Natural killer cell (primary cell): ENCODE measurements at regions not wholly inside any gene's neighbourhood (a gene's known extent, or its start where the extent isn't known, plus 50 kb on each side); places are given as distances from the start of the nearest gene placed in this dataset.

Experiments used
- ATAC-seq, 3 donors: fragments of 150-1000 bp in 2 of 3; fragments of 200-7000 bp in 1 of 3; cut with Tn5 transposase; 1 replicate in 1 of 3; 2 replicates in 2 of 3; pipeline ENCODE4 v1.10.0; 2021; ENCODE audit warnings: mild to moderate bottlenecking in 2 of 3, moderate library complexity in 2 of 3
- DNase-seq, 2 donors: peaks; one replicate each; pipeline versions ENCODE4 v3.0.0 to v3.0.0-alpha.2; 2013 to 2021; ENCODE audit warnings: mixed read lengths in 1 of 2
- H3K27ac ChIP-seq: one replicate; pipeline ENCODE4 v1.5.1; 2013; ENCODE audit warnings: mild to moderate bottlenecking, low read length
- H3K27me3 ChIP-seq: one replicate; pipeline ENCODE4 v1.6.1; 2013; ENCODE audit warnings: low read length; ENCODE audit not compliant: control insufficient read depth, insufficient read depth
- H3K36me3 ChIP-seq: one replicate; pipeline ENCODE4 v1.6.1; 2013; ENCODE audit warnings: low read length; ENCODE audit not compliant: control insufficient read depth, insufficient read depth
- H3K4me1 ChIP-seq: one replicate; pipeline ENCODE4 v1.6.1; 2013; ENCODE audit warnings: low read length; ENCODE audit not compliant: control insufficient read depth, insufficient read depth
- H3K4me3 ChIP-seq: one replicate; pipeline ENCODE4 v1.5.1; 2013; ENCODE audit warnings: low read length
- H3K9me3 ChIP-seq: one replicate; pipeline ENCODE4 v1.6.1; 2013; ENCODE audit warnings: low read length; ENCODE audit not compliant: control insufficient read depth, insufficient read depth
- H3K27ac Mint-ChIP-seq, 2 donors: one replicate each; pipeline ENCODE4 v1.8.0; 2022; ENCODE audit warnings: mild to moderate bottlenecking in 2 of 2, mixed read lengths in 2 of 2, moderate library complexity in 1 of 2
- H3K27me3 Mint-ChIP-seq, 2 donors: one replicate each; pipeline ENCODE4 v1.8.0; 2022; ENCODE audit warnings: low read depth in 2 of 2, mixed read lengths in 2 of 2
- H3K36me3 Mint-ChIP-seq: one replicate; pipeline ENCODE4 v1.8.0; 2022; ENCODE audit warnings: mixed read lengths
- H3K4me1 Mint-ChIP-seq, 2 donors: one replicate each; pipeline ENCODE4 v1.8.0; 2022; ENCODE audit warnings: mixed read lengths in 2 of 2
- H3K4me3 Mint-ChIP-seq: one replicate; pipeline ENCODE4 v1.8.0; 2022; ENCODE audit warnings: mild to moderate bottlenecking, moderate library complexity, mixed read lengths
- H3K9me3 Mint-ChIP-seq, 2 donors: one replicate each; pipeline ENCODE4 v1.8.0; 2022; ENCODE audit warnings: mixed read lengths in 2 of 2
- whole genome bisulfite sequencing: methylation state at CpG from one replicate; pipeline ENCODE4 v1.1.7; 2013; ENCODE audit warnings: missing lambda C conversion rate; ENCODE audit not compliant: insufficient coverage; 5-methylcytosine and 5-hydroxymethylcytosine counted together
- intact Hi-C: fragments of 100-400 bp; cut with micrococcal nuclease; formaldehyde crosslinking; loops from one replicate; pipeline ENCODE4 v1.14.2; 2022
- TF ChIP-seq, protein P1 (sequence below): fragments of 200-600 bp; IDR thresholded peaks from one replicate; pipeline ENCODE4 v1.8.0; 2022; ENCODE audit warnings: antibody characterized with exemption

DNA sequence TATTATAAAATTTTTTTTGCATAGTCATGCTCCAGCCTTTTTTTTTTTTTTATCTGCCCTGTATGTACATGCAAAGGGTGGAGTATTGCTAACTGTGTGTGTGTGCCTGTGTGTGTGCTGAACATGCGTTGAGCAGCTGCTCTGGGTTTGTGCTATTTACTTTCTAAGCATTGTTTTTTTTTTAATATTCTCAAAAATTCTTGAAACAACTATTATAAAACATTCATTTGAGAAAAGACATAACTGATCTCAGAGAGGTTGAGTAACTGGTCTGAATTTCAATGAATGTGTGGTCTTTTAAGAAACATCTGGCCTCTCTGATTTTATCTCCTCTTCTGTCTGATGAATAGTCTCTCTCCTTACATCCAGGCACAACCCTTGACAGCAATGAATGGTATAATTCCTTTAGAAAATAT is 366.0 kb upstream of the SLC14A2 start:
- H3K27ac ChIP-seq, result no peak overlapping the region
- DNase-seq, result no peak
- no peaks in the 10 kb centered on the region for H3K36me3 ChIP-seq
- no peaks in the 10 kb centered on the region for H3K9me3 Mint-ChIP-seq
- ATAC-seq, result no peak
- no peak overlapping the region for H3K4me3 ChIP-seq
- no peaks in the 10 kb centered on the region for H3K27me3 ChIP-seq
- intact Hi-C loops, result no loop called here
- no peak overlapping the region for H3K27ac Mint-ChIP-seq
- no peaks in the 10 kb centered on the region for H3K36me3 Mint-ChIP-seq
- no CpG with 5 or more reads among the region's 1 CpG for WGBS
- H3K4me1 ChIP-seq, result no peaks in the 10 kb centered on the region
- H3K4me1 Mint-ChIP-seq, result no peaks in the 10 kb centered on the region
- no peak overlapping the region for H3K4me3 Mint-ChIP-seq
- no peaks in the 10 kb centered on the region for H3K9me3 ChIP-seq
- TF ChIP-seq, protein P1, sequence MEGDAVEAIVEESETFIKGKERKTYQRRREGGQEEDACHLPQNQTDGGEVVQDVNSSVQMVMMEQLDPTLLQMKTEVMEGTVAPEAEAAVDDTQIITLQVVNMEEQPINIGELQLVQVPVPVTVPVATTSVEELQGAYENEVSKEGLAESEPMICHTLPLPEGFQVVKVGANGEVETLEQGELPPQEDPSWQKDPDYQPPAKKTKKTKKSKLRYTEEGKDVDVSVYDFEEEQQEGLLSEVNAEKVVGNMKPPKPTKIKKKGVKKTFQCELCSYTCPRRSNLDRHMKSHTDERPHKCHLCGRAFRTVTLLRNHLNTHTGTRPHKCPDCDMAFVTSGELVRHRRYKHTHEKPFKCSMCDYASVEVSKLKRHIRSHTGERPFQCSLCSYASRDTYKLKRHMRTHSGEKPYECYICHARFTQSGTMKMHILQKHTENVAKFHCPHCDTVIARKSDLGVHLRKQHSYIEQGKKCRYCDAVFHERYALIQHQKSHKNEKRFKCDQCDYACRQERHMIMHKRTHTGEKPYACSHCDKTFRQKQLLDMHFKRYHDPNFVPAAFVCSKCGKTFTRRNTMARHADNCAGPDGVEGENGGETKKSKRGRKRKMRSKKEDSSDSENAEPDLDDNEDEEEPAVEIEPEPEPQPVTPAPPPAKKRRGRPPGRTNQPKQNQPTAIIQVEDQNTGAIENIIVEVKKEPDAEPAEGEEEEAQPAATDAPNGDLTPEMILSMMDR, result no peak
- peaks cover 5 to 12% of the 10 kb centered on the region in 2 donors for H3K27me3 Mint-ChIP-seq

DNA sequence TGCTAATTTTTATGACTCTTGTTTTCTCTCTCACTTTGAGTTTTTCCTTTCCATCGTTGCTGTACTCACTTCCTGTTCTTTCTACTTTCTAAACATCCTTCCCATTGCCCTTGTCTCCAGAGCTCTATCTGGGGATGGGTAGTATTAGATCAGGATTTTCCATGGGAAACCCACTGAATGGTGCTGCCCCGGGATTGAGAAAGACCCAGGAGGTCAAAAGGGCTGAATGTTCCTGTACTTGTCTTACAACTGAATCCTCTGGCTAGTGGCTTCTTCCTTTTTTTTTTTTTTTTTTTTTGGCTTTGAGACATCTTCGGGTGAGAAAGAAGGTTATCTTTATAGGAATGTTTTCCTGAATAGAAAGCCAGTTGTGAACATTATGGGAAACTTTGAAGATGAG is 364.8 kb upstream of the SLC14A2 start:
- no peaks in the 10 kb centered on the region for H3K4me1 Mint-ChIP-seq
- no peak overlapping the region for H3K4me3 Mint-ChIP-seq
- Histone ChIP-seq H3K36me3 (no peaks in the 10 kb centered on the region), H3K9me3 (no peaks in the 10 kb centered on the region), H3K27ac (no peak overlapping the region), H3K4me3 (no peak overlapping the region), H3K4me1 (no peaks in the 10 kb centered on the region), H3K27me3 (no peaks in the 10 kb centered on the region)
- peaks cover 11 to 12% of the 10 kb centered on the region in 2 donors for H3K27me3 Mint-ChIP-seq
- H3K9me3 Mint-ChIP-seq, result no peaks in the 10 kb centered on the region
- H3K36me3 Mint-ChIP-seq, result no peaks in the 10 kb centered on the region
- DNase-seq (no peak), ATAC-seq (no peak)
- intact Hi-C loops, result no loop called here
- TF ChIP-seq, protein P1, result no peak
- no peak overlapping the region for H3K27ac Mint-ChIP-seq
- 60% methylated on average over 3 of the region's 3 CpGs for WGBS

DNA sequence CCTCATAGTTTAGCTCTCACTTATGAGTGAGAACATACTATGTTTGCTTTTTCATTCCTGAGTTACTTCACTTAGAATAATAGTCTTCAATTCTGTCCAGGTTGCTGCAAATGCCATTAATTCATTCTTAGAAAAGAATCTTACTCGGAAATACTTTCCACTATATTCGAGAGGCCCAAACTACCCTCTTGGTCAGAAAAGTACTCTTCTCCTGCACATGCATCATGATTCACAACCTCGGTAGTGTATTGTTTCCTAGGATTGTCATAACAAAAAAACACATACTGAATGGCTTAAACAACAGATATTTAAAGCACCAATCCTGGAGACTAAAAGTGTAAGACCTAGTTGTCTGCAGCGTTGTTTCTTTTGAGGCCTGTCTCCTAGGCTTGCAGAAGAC is 364.0 kb upstream of the SLC14A2 start:
- WGBS, result 88% methylated on average over 4 of the region's 4 CpGs

DNA sequence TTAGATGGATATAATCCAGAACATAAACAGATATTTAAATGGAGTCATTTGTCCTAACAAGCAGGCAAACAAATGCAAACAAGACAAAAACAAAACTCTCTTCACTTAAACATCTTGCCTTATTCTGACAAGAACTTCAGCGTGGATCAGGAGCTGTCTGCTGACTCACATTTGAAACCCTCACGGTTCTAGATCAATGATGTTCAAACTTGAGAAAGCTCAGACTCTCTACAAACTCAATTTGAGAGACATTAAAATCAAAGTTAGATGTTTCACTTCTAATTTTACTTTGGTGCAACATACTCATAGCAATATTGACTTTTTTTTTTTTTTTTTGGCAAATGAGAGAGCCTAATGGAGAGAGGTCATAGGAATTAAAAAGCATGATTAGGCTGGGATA is 362.8 kb upstream of the SLC14A2 start:
- H3K9me3 Mint-ChIP-seq, result no peaks in the 10 kb centered on the region
- no peaks in the 10 kb centered on the region for H3K9me3 ChIP-seq
- 78% methylated on average over 2 of the region's 2 CpGs for WGBS
- H3K36me3 Mint-ChIP-seq, result no peaks in the 10 kb centered on the region
- no peaks in the 10 kb centered on the region for H3K27me3 ChIP-seq
- ATAC-seq (no peak), DNase-seq (no peak)
- H3K4me1 Mint-ChIP-seq, result no peaks in the 10 kb centered on the region
- TF ChIP-seq, protein P1, result no peak
- no peaks in the 10 kb centered on the region for H3K36me3 ChIP-seq
- H3K4me1 ChIP-seq, result no peaks in the 10 kb centered on the region
- intact Hi-C loops, result no loop called here
- H3K27ac Mint-ChIP-seq, result no peak overlapping the region
- no peak overlapping the region for H3K27ac ChIP-seq
- no peak overlapping the region for H3K4me3 Mint-ChIP-seq
- H3K4me3 ChIP-seq, result no peak overlapping the region
- peaks cover 11 to 12% of the 10 kb centered on the region in 2 donors for H3K27me3 Mint-ChIP-seq

More for the DNA sequence above, 364.0 kb upstream of the SLC14A2 start:
- Mint-ChIP-seq H3K27ac (no peak overlapping the region), H3K36me3 (no peaks in the 10 kb centered on the region), H3K4me1 (no peaks in the 10 kb centered on the region), H3K27me3 (peaks cover 11 to 12% of the 10 kb centered on the region in 2 donors), H3K4me3 (no peak overlapping the region), H3K9me3 (no peaks in the 10 kb centered on the region)
- Histone ChIP-seq H3K4me1 (no peaks in the 10 kb centered on the region), H3K9me3 (no peaks in the 10 kb centered on the region), H3K27ac (no peak overlapping the region), H3K27me3 (no peaks in the 10 kb centered on the region), H3K4me3 (no peak overlapping the region), H3K36me3 (no peaks in the 10 kb centered on the region)
- intact Hi-C loops, result no loop called here
- no peak for ATAC-seq
- DNase-seq, result no peak
- TF ChIP-seq, protein P1, result no peak
